ENCODE measurements at regions not wholly inside any gene's neighbourhood (a gene's known extent, or its start where the extent isn't known, plus 50 kb on each side); places are given as distances from the start of the nearest gene placed in this dataset.
"Not testable (repeated sequence)": the region's sequence is repeated elsewhere in the genome, so short reads cannot be mapped to it uniquely, and the experiment has no call there.

GRCh38 chr5:88092958-88093605 is 175.6 kb downstream of the TMEM161B start:
- peak in 1 of 2 donors; percentile 36 for DNase-seq (ENCODE audit: low spot score in 2 of 2)
- no peak for FAIRE-seq

GRCh38 chr5:88092358-88092757 is 176.3 kb downstream of the TMEM161B start:
- no peak for DNase-seq (ENCODE audit: low spot score in 2 of 2)
- FAIRE-seq: no peak

- FAIRE-seq (no peak), DNase-seq (ENCODE audit: low spot score in 2 of 2) (no peak)
Measured at GRCh38 chr5:88090506-88090905, 178.1 kb downstream of the TMEM161B start.

- FAIRE-seq (no peak), DNase-seq (ENCODE audit: low spot score in 2 of 2) (no peak)
Measured at GRCh38 chr5:88089719-88090390, 178.8 kb downstream of the TMEM161B start.

GRCh38 chr5:88085462-88085861 is 183.2 kb downstream of the TMEM161B start:
- FAIRE-seq: no peak
- DNase-seq (ENCODE audit: low spot score in 2 of 2): no peak

GRCh38 chr5:88081877-88082276 is 186.8 kb downstream of the TMEM161B start:
- DNase-seq (ENCODE audit: low spot score in 2 of 2): no peak
- FAIRE-seq: no peak

GRCh38 chr5:88063813-88064212 is 204.8 kb downstream of the TMEM161B start:
- FAIRE-seq: peak; percentile 50
- no peak for DNase-seq (ENCODE audit: low spot score in 2 of 2)

- FAIRE-seq: no peak
- no peak for DNase-seq (ENCODE audit: low spot score in 2 of 2)
Measured at GRCh38 chr5:88060194-88060593, 208.5 kb downstream of the TMEM161B start.

- FAIRE-seq (no peak), DNase-seq (ENCODE audit: low spot score in 2 of 2) (no peak)
Measured at GRCh38 chr5:88058625-88059024, 210.0 kb downstream of the TMEM161B start.

- not testable (repeated sequence) for DNase-seq (ENCODE audit: low spot score in 2 of 2); FAIRE-seq
Measured at GRCh38 chr5:88052468-88052867, 216.2 kb downstream of the TMEM161B start.

- FAIRE-seq (peak; percentile 17), DNase-seq (ENCODE audit: low spot score in 2 of 2) (no peak)
Measured at GRCh38 chr5:88051148-88051547, 217.5 kb downstream of the TMEM161B start.

GRCh38 chr5:88049737-88050136 is 218.9 kb downstream of the TMEM161B start:
- DNase-seq (ENCODE audit: low spot score in 2 of 2): no peak
- FAIRE-seq: no peak

- no peak for FAIRE-seq
- DNase-seq (ENCODE audit: low spot score in 2 of 2): no peak
Measured at GRCh38 chr5:88049156-88049555, 219.5 kb downstream of the TMEM161B start.

- FAIRE-seq (peak; percentile 21), DNase-seq (ENCODE audit: low spot score in 2 of 2) (peak; percentile 22 to 35)
Measured at GRCh38 chr5:88045931-88046461, 222.6 kb downstream of the TMEM161B start.

GRCh38 chr5:88045165-88045564 is 223.5 kb downstream of the TMEM161B start:
- DNase-seq (ENCODE audit: low spot score in 2 of 2) (no peak), FAIRE-seq (no peak)

GRCh38 chr5:88034520-88034919 is 234.1 kb downstream of the TMEM161B start:
- DNase-seq (ENCODE audit: low spot score in 2 of 2) (no peak), FAIRE-seq (no peak)

GRCh38 chr5:88033191-88033590 is 235.5 kb downstream of the TMEM161B start:
- no peak for FAIRE-seq
- no peak for DNase-seq (ENCODE audit: low spot score in 2 of 2)

GRCh38 chr5:88029011-88029410 is 239.6 kb downstream of the TMEM161B start:
- FAIRE-seq (no peak), DNase-seq (ENCODE audit: low spot score in 2 of 2) (no peak)

GRCh38 chr5:88021141-88021540 is 247.5 kb downstream of the TMEM161B start:
- FAIRE-seq (no peak), DNase-seq (ENCODE audit: low spot score in 2 of 2) (no peak)

GRCh38 chr5:88014984-88015383 is 253.7 kb downstream of the TMEM161B start:
- not testable (repeated sequence) for DNase-seq (ENCODE audit: low spot score in 2 of 2); FAIRE-seq

GRCh38 chr5:88000877-88001276 is 267.8 kb downstream of the TMEM161B start:
- FAIRE-seq (no peak), DNase-seq (ENCODE audit: low spot score in 2 of 2) (no peak)

GRCh38 chr5:87997662-87998061 is 271.0 kb downstream of the TMEM161B start:
- DNase-seq (ENCODE audit: low spot score in 2 of 2): no peak
- FAIRE-seq: no peak

Data from frontal cortex (tissue), 3 donors.